Stomach (tissue), 8 donors: ENCODE measurements at regions not wholly inside any gene's neighbourhood (a gene's known extent, or its start where the extent isn't known, plus 50 kb on each side); places are given as distances from the start of the nearest gene placed in this dataset.
"Not testable (repeated sequence)": the region's sequence is repeated elsewhere in the genome, so short reads cannot be mapped to it uniquely, and the experiment has no call there.

ENCODE experiments used
- DNase-seq, 2 donors: peaks; one replicate each; pipeline versions ENCODE4 v3.0.0 to v3.0.0-alpha.2; 2013 to 2019
- H3K27ac ChIP-seq, 5 donors: fragments of 200-600 bp in 4 of 5; sonication (generic) in 4 of 5; one replicate each; pipeline ENCODE4 v1.5.1; 2013 to 2019; ENCODE audit warnings: mild to moderate bottlenecking in 1 of 5, moderate library complexity in 1 of 5
- H3K27me3 ChIP-seq, 3 donors: fragments of 200-600 bp; sonication (generic); one replicate each; pipeline ENCODE4 v1.5.1; 2017 to 2019; ENCODE audit warnings: mixed run types in 1 of 3
- H3K36me3 ChIP-seq, 4 donors: fragments of 200-600 bp; sonication (generic); 1 replicate in 3 of 4; 2 replicates in 1 of 4; pipeline ENCODE4 v1.5.1; 2016 to 2019
- H3K4me1 ChIP-seq, 4 donors: fragments of 200-600 bp; sonication (generic); one replicate each; pipeline ENCODE4 v1.5.1; 2016 to 2019
- H3K4me3 ChIP-seq, 4 donors: fragments of 200-600 bp; sonication (generic) in 3 of 4; one replicate each; pipeline ENCODE4 v1.5.1; 2016 to 2019; ENCODE audit warnings: mild to moderate bottlenecking in 1 of 4
- H3K9me3 ChIP-seq, 4 donors: fragments of 200-600 bp; sonication (generic); one replicate each; pipeline ENCODE4 v1.5.1; 2016 to 2019
- CTCF ChIP-seq, 7 experiments: fragments of 450-650 bp in 4 of 7; fragments of 200-600 bp in 3 of 7; sonication (generic) in 3 of 7; IDR thresholded peaks; one replicate each; pipeline ENCODE4 v1.5.1; 2016 to 2019; ENCODE audit warnings: antibody characterized with exemption in 7 of 7, control low read depth in 2 of 7, mild to moderate bottlenecking in 1 of 7
- EP300 ChIP-seq: sonication (generic); formaldehyde crosslinking; IDR thresholded peaks from one replicate; pipeline ENCODE4 v1.6.1; 2017; ENCODE audit warnings: antibody characterized with exemption
- POLR2A ChIP-seq, 4 donors: fragments of 450-650 bp; IDR thresholded peaks; one replicate each; pipeline ENCODE4 v1.6.1; 2016; ENCODE audit warnings: antibody characterized with exemption in 4 of 4, control low read depth in 2 of 4, mild to moderate bottlenecking in 1 of 4, moderate library complexity in 1 of 4
- POLR2AphosphoS5 ChIP-seq, 3 donors: sonication (generic); formaldehyde crosslinking; IDR thresholded peaks; one replicate each; pipeline ENCODE4 v1.6.1; 2016; ENCODE audit warnings: antibody characterized with exemption in 3 of 3
- WGBS, 5 donors: extraction: QIAGEN DNeasy Blood & Tissue Kit in 3 of 5; methylation state at CpG; one replicate each; pipeline versions ENCODE4 v1.1.5 to v1.1.7; 2013 to 2018; 5-methylcytosine and 5-hydroxymethylcytosine counted together
- intact Hi-C: fragments of 100-400 bp; cut with DNase I; formaldehyde crosslinking; loops from one replicate; pipeline ENCODE4 v1.15.1; 2023; ENCODE audit warnings: low total_unique reads
- donor health status: healthy with polysubstance abuse.
- donor health status: Bipolar disorder and iron deficiency.
- donor health status: healthy.

DNA sequence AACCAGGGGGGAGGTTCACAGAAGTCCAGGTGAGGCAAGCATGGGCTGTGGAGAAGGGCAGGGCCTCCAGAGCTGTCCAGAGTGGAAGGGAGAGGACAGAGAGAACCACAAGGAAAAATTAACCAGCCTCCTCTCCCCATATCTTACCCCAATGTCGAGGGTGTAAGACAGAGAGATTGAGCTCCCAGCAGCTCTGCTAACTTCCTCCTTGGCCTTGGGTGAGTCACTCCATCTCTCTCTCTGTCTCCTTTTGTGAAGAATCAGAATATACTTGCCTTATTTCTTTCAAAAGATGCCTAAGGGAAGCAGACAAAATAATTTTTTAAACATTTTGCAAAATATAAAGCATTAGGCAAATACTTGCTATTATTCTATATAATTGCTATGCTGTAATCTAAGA is 58.3 kb upstream of the IYD start:
- TF ChIP-seq POLR2AphosphoS5 (IDR thresholded peaks at IDR 0.05) (no peak), CTCF (IDR thresholded peaks at IDR 0.05) (no peak), POLR2A (IDR thresholded peaks at IDR 0.05) (no peak), EP300 (no peak)
- H3K9me3 ChIP-seq: peaks cover 0 to 8% (median 2%) of the 10 kb centered on the region in 4 donors
- intact Hi-C loops: no loop called here
- H3K27ac ChIP-seq: peak overlapping the region in 2 of 5 donors; percentile 1 to 27
- no peak for DNase-seq
- H3K4me1 ChIP-seq: peaks cover 0 to 3% (median 0%) of the 10 kb centered on the region in 4 donors
- WGBS, 5 donors: 0 to 73% (median 35%) methylated on average over 1 of the region's 1 CpG
- H3K4me3 ChIP-seq: no peak overlapping the region
- no peaks in the 10 kb centered on the region for H3K36me3 ChIP-seq
- H3K27me3 ChIP-seq: no peaks in the 10 kb centered on the region

GRCh38 chr6:150311149-150311944 is 57.5 kb upstream of the IYD start:
- intact Hi-C loops, H3K4me3 ChIP-seq, DNase-seq, H3K4me1 ChIP-seq, H3K27me3 ChIP-seq, H3K27ac ChIP-seq, H3K36me3 ChIP-seq, H3K9me3 ChIP-seq: not testable (repeated sequence)
- WGBS, 5 donors: 75 to 91% (median 89%) methylated on average over 13 of the region's 13 CpGs

DNA sequence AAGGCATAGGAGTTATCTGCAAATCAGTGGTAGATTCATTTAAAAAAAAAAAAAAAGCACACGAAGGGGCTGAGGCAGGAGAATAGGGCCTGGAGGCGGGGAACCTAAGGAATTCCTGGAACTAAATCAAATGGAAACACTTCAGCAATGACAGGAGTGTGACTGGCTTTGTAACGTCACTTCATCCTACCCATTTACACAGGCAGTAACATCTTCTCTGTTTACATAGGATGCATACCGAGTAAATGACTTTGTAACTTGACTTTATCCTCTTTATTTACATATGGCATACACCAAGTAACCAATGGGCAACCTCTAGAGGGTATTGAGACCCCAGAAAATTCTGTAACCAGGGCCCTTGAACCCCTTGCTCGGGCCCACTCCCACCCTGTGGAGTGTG is 56.4 kb upstream of the IYD start:
- TF ChIP-seq CTCF (IDR thresholded peaks at IDR 0.05) (no peak), POLR2AphosphoS5 (IDR thresholded peaks at IDR 0.05) (no peak), EP300 (no peak), POLR2A (IDR thresholded peaks at IDR 0.05) (no peak)
- Histone ChIP-seq H3K36me3 (no peaks in the 10 kb centered on the region), H3K4me1 (peaks cover 0 to 3% (median 0%) of the 10 kb centered on the region in 4 donors), H3K27me3 (no peaks in the 10 kb centered on the region), H3K9me3 (peaks cover 0 to 8% (median 2%) of the 10 kb centered on the region in 4 donors), H3K27ac (no peak overlapping the region), H3K4me3 (no peak overlapping the region)
- DNase-seq: no peak
- intact Hi-C loops: no loop called here
- 65 to 79% (median 70%) methylated on average over 5 of the region's 5 CpGs for WGBS, 5 donors

DNA sequence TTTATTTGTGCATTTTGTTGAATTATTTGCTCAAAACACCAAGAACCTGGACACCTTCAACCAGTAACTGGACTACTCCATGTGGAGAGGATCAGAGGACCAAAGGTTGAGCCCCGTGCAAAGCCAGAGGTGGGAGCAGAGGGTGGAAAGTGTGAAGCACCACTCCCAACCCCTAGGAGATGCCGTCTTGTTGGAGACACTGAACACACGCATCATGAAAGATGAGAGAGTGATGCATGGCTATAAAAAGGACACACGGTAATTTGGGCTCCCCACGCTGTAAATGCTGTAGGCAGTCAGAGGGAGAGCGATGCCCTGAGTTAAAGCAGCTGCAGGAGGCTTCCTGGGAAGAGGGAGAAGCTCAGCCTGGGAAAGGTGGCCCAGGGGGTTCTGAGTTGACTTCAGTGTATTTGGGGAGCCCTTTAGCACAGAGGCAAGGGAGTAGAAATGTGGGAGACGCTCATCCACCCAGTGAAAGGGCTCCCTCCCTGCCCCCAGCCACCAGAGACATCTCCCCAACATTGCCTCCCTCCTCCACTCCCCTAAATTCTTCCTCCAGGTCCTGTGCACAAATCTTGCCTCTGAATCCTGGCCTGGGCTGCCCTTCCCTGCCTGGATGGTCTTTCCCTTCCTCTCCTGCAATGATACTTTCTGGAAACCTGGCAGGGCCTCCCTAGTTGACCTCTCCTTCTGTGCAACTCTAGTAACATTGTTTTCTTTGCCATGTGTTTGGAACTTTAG is 55.8 kb upstream of the IYD start:
- DNase-seq: no peak
- H3K36me3 ChIP-seq: no peaks in the 10 kb centered on the region
- no peak for TF ChIP-seq EP300
- no peak for TF ChIP-seq POLR2A (IDR thresholded peaks at IDR 0.05)
- TF ChIP-seq POLR2AphosphoS5 (IDR thresholded peaks at IDR 0.05): no peak
- TF ChIP-seq CTCF (IDR thresholded peaks at IDR 0.05): no peak
- H3K4me1 ChIP-seq: peaks cover 0 to 3% (median 0%) of the 10 kb centered on the region in 4 donors
- no peak overlapping the region for H3K27ac ChIP-seq
- peaks cover 0 to 8% (median 2%) of the 10 kb centered on the region in 4 donors for H3K9me3 ChIP-seq
- no peak overlapping the region for H3K4me3 ChIP-seq
- intact Hi-C loops: no loop called here
- no peaks in the 10 kb centered on the region for H3K27me3 ChIP-seq
- WGBS, 5 donors: 84 to 90% (median 88%) methylated on average over 7 of the region's 7 CpGs
